SK-N-MC (cell line): ENCODE measurements at regions not wholly inside any gene's neighbourhood (a gene's known extent, or its start where the extent isn't known, plus 50 kb on each side); places are given as distances from the start of the nearest gene placed in this dataset.

Experiments
- EZH2 ChIP-seq: fragments of 200-600 bp; sonication (generic); IDR thresholded peaks from one replicate; pipeline ENCODE4 v1.6.1; 2017; ENCODE audit warnings: antibody characterized with exemption
- FOXP2 ChIP-seq: optimal IDR thresholded peaks from 2 replicates; pipeline ENCODE3; 2011; ENCODE audit warnings: mild to moderate bottlenecking, moderate library complexity; ENCODE audit not compliant: insufficient read depth; ENCODE audit errors: extremely low read length, control extremely low read depth
- POLR2AphosphoS5 ChIP-seq: IDR thresholded peaks from 2 replicates; pipeline ENCODE4 v1.6.1; 2012; ENCODE audit warnings: mild to moderate bottlenecking, low read depth, low read length, borderline replicate concordance

DNA sequence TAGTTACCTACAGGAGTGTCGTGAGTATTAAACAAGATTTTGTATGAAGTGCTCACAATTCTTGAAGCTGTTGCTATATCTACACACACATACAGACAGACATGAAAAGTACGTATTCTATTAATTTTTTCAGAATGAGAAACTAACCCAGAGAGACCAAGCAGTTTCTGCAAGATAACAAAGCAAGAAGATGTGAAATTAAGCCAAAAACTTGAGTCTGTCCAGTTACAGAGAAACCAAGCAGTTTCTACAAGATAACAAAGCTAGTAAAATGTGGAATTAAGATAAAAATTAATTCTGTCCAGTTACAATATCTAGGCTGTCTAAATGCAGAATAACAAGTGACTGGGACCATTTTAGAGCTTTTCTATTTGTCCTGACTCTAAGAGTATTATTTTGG lies 132.4 kb downstream of the ALG10B start:
- TF ChIP-seq EZH2 (no peak), POLR2AphosphoS5 (no peak), FOXP2 (no peak)
